D721Med (cell line): ENCODE measurements at regions not wholly inside any gene's neighbourhood (a gene's known extent, or its start where the extent isn't known, plus 50 kb on each side); places are given as distances from the start of the nearest gene placed in this dataset.

ENCODE experiments used
- DNase-seq: peaks from one replicate; pipeline ENCODE4 v3.0.0; 2011; ENCODE audit warnings: low spot score; ENCODE audit not compliant: insufficient read length
- FAIRE-seq: peaks from 2 replicates; lab custom pipeline; 2011; peaks lifted over from hg19 to GRCh38; lab: Jason Lieb, UNC
- CTCF ChIP-seq: IDR thresholded peaks from 2 replicates; pipeline ENCODE4 v1.5.1; 2012; ENCODE audit warnings: mild to moderate bottlenecking, control low read depth; ENCODE audit not compliant: insufficient read depth; ENCODE audit errors: missing control alignments

- FAIRE-seq, result no peak
- TF ChIP-seq CTCF, result no peak
Observed at GRCh38 chr3:103033841-103034240, 599.0 kb downstream of the ZPLD1 start.

DNA sequence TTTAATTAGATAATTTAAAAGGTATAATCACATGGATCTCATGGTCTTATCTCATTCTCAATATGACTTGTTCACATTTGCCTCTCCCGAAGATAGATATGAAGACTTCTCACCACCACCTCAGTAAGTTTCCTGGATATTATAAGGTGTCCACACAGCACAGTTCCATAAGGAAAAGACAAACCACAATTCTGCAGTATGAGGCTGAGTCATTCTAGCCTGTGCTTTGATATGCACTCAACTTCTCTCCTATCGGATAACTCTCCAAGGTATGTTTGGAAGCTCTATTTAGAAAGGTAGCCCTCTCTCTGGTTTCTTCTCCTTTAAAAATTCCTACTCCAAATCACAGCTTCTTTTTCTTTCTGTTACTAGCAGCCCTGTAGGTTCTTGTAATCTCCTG, 612.8 kb downstream of the ZPLD1 start:
- DNase-seq (no peak), FAIRE-seq (no peak)
- TF ChIP-seq CTCF, result no peak

More at GRCh38 chr3:103033841-103034240, 599.0 kb downstream of the ZPLD1 start:
- DNase-seq, result no peak

GRCh38 chr3:103048068-103048722, 613.4 kb downstream of the ZPLD1 start:
- FAIRE-seq (no peak), DNase-seq (no peak)
- TF ChIP-seq CTCF, result no peak

- DNase-seq (no peak), FAIRE-seq (no peak)
- no peak for TF ChIP-seq CTCF
Observed at GRCh38 chr3:103052236-103052830, 617.5 kb downstream of the ZPLD1 start.

DNA sequence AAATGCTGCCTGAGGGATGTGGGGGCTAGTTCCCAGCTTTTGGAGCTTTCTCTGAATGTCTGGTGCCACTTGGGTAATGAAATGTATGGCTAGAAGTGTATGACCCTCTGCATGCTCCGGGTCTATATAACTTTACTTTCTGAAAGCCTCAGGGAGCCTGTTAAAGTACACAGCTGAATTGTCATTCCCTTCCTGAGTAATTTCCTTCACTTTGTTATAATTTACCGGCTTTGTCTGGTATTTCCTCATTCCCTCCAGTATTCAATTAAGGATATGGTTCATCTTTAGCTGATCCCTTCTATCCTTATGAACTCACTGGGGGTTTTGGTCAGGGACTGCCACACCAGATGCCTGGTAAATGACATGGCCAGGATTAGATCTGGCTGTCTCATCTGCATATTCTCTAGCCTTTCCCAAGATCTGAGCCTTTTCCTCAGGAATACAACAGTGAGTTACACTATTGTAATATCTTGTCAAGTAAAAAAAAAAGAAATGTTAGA, 620.3 kb downstream of the ZPLD1 start:
- DNase-seq (no peak), FAIRE-seq (no peak)
- TF ChIP-seq CTCF, result no peak

DNA sequence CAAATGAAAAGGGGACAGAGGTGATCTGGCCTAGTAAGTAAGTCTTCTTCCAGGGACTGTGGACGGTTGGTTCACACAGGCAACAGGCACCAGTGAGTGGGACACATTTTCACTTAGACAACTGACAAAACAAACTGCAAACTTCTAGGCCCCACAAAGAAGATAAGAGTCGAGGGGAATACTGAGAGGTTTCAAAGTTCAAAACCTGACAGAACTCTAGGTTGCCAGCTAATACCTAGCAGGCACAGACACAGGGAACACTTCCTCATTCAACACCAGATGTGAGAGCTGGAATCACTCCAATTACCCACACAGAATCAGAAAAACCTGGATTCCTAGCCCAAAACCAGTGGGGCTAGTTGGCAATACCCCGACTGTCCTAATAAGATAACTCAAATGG, 621.7 kb downstream of the ZPLD1 start:
- no peak for FAIRE-seq
- no peak for TF ChIP-seq CTCF
- no peak for DNase-seq

DNA sequence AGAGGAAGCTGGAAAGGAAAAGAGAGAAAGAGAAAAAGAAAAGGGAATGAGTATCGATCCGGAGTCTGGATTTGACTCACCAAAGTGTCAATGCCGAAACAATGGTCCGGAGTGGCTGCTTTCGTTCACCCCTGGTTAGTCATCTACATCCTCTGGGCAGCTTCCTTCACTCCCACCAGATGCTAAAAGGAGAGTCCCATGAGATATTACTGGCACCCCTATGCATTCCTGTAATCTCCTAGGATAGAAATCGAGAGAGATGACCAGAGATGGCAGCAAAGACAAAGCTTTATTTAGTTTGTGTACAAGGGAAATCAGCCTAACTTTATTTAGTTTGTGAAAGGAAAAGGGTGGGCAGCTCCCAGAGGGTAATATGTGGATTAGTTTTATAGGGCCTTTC, 622.2 kb downstream of the ZPLD1 start:
- DNase-seq, result no peak
- peak; percentile 19 for TF ChIP-seq CTCF
- no peak for FAIRE-seq
